ENCODE measurements at regions not wholly inside any gene's neighbourhood (a gene's known extent, or its start where the extent isn't known, plus 50 kb on each side); places are given as distances from the start of the nearest gene placed in this dataset.
"Not testable (repeated sequence)": the region's sequence is repeated elsewhere in the genome, so short reads cannot be mapped to it uniquely, and the experiment has no call there.

DNA sequence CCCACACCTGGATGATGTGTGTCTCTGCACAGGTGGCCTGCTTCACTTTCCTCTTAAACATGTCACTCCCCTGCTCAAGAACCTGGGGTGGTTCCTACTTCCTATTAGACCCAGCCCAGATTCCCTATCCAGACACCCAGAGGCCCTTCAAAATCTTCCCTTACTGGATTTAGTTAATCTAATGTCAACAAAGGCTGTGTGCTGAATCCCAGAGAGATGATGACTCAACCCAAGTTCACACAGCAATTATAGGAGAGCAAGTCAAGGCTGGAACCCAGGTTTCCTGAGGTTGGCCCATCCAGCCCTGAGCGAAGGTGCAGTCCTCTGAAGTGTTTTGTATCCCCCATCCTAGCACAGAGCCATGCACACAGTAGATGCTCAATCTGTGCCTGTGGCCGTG lies 230.5 kb upstream of the POTEB2 start:
- not testable (repeated sequence) for H3K4me1 ChIP-seq (ENCODE audit: control insufficient read depth, low read depth, low read length); H3K27me3 ChIP-seq (ENCODE audit: insufficient read depth, low read length, poor library complexity); H3K79me1 ChIP-seq (ENCODE audit: low read length); H3K4me2 ChIP-seq (ENCODE audit: low read length); H3K23ac ChIP-seq (ENCODE audit: low read length); H3K27ac ChIP-seq (ENCODE audit: low read depth, low read length); H3K4me3 ChIP-seq (ENCODE audit: low read length); H2BK15ac ChIP-seq (replicated peaks; ENCODE audit: low read depth); H3K36me3 ChIP-seq (ENCODE audit: control insufficient read depth, insufficient read depth, low read length); H3K79me2 ChIP-seq (ENCODE audit: control insufficient read depth, insufficient read depth, low read length); H4K8ac ChIP-seq (ENCODE audit: low read depth, low read length); H2AK5ac ChIP-seq (ENCODE audit: low read length); DNase-seq; H3K18ac ChIP-seq (ENCODE audit: low read length); H4K5ac ChIP-seq (ENCODE audit: low read length); H3K56ac ChIP-seq (ENCODE audit: low read length); H3K9ac ChIP-seq (ENCODE audit: low read length); H2BK120ac ChIP-seq (ENCODE audit: low read depth, low read length); H2BK5ac ChIP-seq (ENCODE audit: low read length); H3K4ac ChIP-seq (ENCODE audit: low read depth, low read length)
- WGBS (ENCODE audit: extremely low coverage, insufficient coverage, low lambda C conversion rate) = no CpG with 5 or more reads among the region's 2 CpGs

DNA sequence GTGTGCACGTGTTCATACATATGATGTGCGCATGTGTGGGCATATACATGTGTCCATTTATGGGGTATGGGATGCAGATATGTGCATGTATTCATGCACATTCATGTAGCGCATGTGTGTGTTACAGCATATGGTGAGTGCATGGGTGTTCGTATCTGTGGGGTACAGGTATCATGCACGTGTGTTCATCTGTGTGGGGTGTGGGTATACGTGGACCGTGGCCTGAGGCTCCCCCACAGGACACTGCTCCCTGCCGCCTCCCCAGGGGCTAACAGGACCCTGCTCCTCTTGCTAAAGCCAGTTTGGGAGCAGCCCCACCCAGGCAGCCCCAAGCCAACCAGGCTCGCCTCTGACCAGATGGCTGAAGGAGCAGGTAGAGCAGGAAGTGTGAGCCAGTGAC lies 213.4 kb upstream of the POTEB2 start:
- DNase-seq; H3K36me3 ChIP-seq (ENCODE audit: control insufficient read depth, insufficient read depth, low read length); H4K5ac ChIP-seq (ENCODE audit: low read length): not testable (repeated sequence)

DNA sequence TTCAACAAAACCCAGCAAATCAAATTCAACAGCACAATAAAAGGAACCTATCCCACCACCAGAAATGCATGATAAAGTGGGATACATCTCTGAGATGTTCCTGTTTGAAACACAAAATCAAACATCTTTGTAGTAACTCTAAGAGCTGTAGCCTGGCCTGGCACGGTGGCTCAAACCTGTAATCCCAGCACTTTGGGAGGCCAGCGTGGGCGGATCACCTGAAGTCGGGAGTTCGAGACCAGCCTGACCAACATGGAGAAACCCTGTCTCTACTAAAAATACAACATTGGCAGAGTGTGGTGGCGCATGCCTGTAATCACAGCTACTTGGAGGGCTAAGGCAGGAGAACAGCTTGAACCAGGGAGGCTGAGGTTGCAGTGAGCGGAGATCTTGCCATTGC lies 202.8 kb upstream of the POTEB2 start:
- not testable (repeated sequence) for H3K4me3 ChIP-seq (ENCODE audit: low read length); H4K8ac ChIP-seq (ENCODE audit: low read depth, low read length); H2BK120ac ChIP-seq (ENCODE audit: low read depth, low read length); H3K4me1 ChIP-seq (ENCODE audit: control insufficient read depth, low read depth, low read length); H3K23ac ChIP-seq (ENCODE audit: low read length); H2BK5ac ChIP-seq (ENCODE audit: low read length); H3K79me1 ChIP-seq (ENCODE audit: low read length); H3K18ac ChIP-seq (ENCODE audit: low read length); H2AK5ac ChIP-seq (ENCODE audit: low read length); H3K56ac ChIP-seq (ENCODE audit: low read length); H3K9ac ChIP-seq (ENCODE audit: low read length); H4K5ac ChIP-seq (ENCODE audit: low read length); H3K27me3 ChIP-seq (ENCODE audit: insufficient read depth, low read length, poor library complexity); H3K4ac ChIP-seq (ENCODE audit: low read depth, low read length); H3K36me3 ChIP-seq (ENCODE audit: control insufficient read depth, insufficient read depth, low read length); H3K4me2 ChIP-seq (ENCODE audit: low read length); DNase-seq; H3K79me2 ChIP-seq (ENCODE audit: control insufficient read depth, insufficient read depth, low read length); H2BK15ac ChIP-seq (replicated peaks; ENCODE audit: low read depth); H3K27ac ChIP-seq (ENCODE audit: low read depth, low read length)
- whole genome bisulfite sequencing (ENCODE audit: extremely low coverage, insufficient coverage, low lambda C conversion rate) = no CpG with 5 or more reads among the region's 7 CpGs

More for the DNA sequence above, 213.4 kb upstream of the POTEB2 start:
- not testable (repeated sequence) for H3K79me2 ChIP-seq (ENCODE audit: control insufficient read depth, insufficient read depth, low read length); H3K27ac ChIP-seq (ENCODE audit: low read depth, low read length); H3K9ac ChIP-seq (ENCODE audit: low read length); H3K4me3 ChIP-seq (ENCODE audit: low read length); H2BK120ac ChIP-seq (ENCODE audit: low read depth, low read length); H3K4ac ChIP-seq (ENCODE audit: low read depth, low read length); H3K23ac ChIP-seq (ENCODE audit: low read length); H3K18ac ChIP-seq (ENCODE audit: low read length); H3K4me1 ChIP-seq (ENCODE audit: control insufficient read depth, low read depth, low read length); H3K4me2 ChIP-seq (ENCODE audit: low read length); H2AK5ac ChIP-seq (ENCODE audit: low read length); H3K56ac ChIP-seq (ENCODE audit: low read length); H2BK15ac ChIP-seq (replicated peaks; ENCODE audit: low read depth); H2BK5ac ChIP-seq (ENCODE audit: low read length); H3K27me3 ChIP-seq (ENCODE audit: insufficient read depth, low read length, poor library complexity); H4K8ac ChIP-seq (ENCODE audit: low read depth, low read length); H3K79me1 ChIP-seq (ENCODE audit: low read length)
- WGBS (ENCODE audit: extremely low coverage, insufficient coverage, low lambda C conversion rate) = no CpG with 5 or more reads among the region's 9 CpGs

DNA sequence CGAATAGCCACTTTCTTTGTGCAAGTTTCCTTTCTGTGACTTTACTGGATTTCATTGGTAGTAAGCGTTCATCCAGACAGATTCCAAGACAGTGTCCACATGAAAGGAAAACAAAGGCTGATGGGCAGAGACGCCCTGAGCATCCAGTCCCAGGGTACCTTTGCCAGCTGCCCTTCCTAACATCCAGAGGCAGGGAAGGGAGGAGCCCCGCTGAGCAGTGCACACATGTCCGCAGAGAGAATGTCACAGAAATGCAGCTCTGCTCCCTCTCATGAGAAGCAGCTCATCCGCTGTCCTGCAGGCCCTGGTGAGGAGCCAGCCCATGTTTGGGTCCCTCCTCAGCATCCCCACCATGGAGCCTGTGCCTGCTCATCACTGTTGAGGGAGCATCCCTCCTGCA lies 197.4 kb upstream of the POTEB2 start:
- not testable (repeated sequence) for H3K9ac ChIP-seq (ENCODE audit: low read length); H3K18ac ChIP-seq (ENCODE audit: low read length); H3K27me3 ChIP-seq (ENCODE audit: insufficient read depth, low read length, poor library complexity); H3K4me2 ChIP-seq (ENCODE audit: low read length); H3K4me1 ChIP-seq (ENCODE audit: control insufficient read depth, low read depth, low read length); H3K79me2 ChIP-seq (ENCODE audit: control insufficient read depth, insufficient read depth, low read length); H4K8ac ChIP-seq (ENCODE audit: low read depth, low read length); H2BK5ac ChIP-seq (ENCODE audit: low read length); H3K56ac ChIP-seq (ENCODE audit: low read length); H4K5ac ChIP-seq (ENCODE audit: low read length); DNase-seq; H3K23ac ChIP-seq (ENCODE audit: low read length); H3K79me1 ChIP-seq (ENCODE audit: low read length); H3K36me3 ChIP-seq (ENCODE audit: control insufficient read depth, insufficient read depth, low read length); H2AK5ac ChIP-seq (ENCODE audit: low read length); H2BK120ac ChIP-seq (ENCODE audit: low read depth, low read length); H2BK15ac ChIP-seq (replicated peaks; ENCODE audit: low read depth); H3K27ac ChIP-seq (ENCODE audit: low read depth, low read length); H3K4me3 ChIP-seq (ENCODE audit: low read length); H3K4ac ChIP-seq (ENCODE audit: low read depth, low read length)
- WGBS (ENCODE audit: extremely low coverage, insufficient coverage, low lambda C conversion rate) = no CpG with 5 or more reads among the region's 6 CpGs

DNA sequence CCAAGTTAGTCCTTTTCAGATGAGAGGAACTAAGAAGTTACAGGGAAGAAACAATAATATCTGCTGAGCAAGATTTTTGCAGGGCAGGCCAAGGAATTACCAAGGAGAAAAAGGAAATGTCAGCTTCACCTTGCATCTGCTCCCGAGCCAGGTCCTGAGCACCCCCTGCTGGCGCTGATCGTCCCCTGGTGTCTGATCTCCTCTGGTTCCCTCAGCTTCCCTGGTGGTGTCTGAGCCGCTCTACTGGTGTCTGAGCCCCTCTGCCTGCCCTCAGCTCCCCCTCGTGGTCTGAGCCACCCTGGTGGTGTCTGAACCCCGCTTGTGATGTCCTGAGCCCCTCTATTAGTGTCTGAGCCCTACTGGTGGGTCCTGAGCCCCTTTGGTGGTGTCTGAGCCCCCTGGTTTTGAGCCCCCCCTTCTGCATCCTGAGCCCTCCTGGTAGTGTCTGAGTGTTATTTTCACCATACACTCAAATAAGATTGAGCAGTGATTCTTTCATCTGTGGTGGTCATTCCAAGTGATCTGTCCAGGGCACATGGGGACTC lies 196.6 kb upstream of the POTEB2 start:
- not testable (repeated sequence) for H2AK5ac ChIP-seq (ENCODE audit: low read length); H4K8ac ChIP-seq (ENCODE audit: low read depth, low read length); H2BK15ac ChIP-seq (replicated peaks; ENCODE audit: low read depth); H3K56ac ChIP-seq (ENCODE audit: low read length); H3K79me1 ChIP-seq (ENCODE audit: low read length); H4K5ac ChIP-seq (ENCODE audit: low read length); H3K27me3 ChIP-seq (ENCODE audit: insufficient read depth, low read length, poor library complexity); H3K4ac ChIP-seq (ENCODE audit: low read depth, low read length); H3K4me3 ChIP-seq (ENCODE audit: low read length); H3K23ac ChIP-seq (ENCODE audit: low read length); DNase-seq; H3K4me2 ChIP-seq (ENCODE audit: low read length); H3K79me2 ChIP-seq (ENCODE audit: control insufficient read depth, insufficient read depth, low read length); H3K4me1 ChIP-seq (ENCODE audit: control insufficient read depth, low read depth, low read length); H3K36me3 ChIP-seq (ENCODE audit: control insufficient read depth, insufficient read depth, low read length); H2BK5ac ChIP-seq (ENCODE audit: low read length); H3K9ac ChIP-seq (ENCODE audit: low read length); H3K18ac ChIP-seq (ENCODE audit: low read length); H3K27ac ChIP-seq (ENCODE audit: low read depth, low read length); H2BK120ac ChIP-seq (ENCODE audit: low read depth, low read length)
- no CpG with 5 or more reads among the region's 6 CpGs for WGBS (ENCODE audit: extremely low coverage, insufficient coverage, low lambda C conversion rate)

DNA sequence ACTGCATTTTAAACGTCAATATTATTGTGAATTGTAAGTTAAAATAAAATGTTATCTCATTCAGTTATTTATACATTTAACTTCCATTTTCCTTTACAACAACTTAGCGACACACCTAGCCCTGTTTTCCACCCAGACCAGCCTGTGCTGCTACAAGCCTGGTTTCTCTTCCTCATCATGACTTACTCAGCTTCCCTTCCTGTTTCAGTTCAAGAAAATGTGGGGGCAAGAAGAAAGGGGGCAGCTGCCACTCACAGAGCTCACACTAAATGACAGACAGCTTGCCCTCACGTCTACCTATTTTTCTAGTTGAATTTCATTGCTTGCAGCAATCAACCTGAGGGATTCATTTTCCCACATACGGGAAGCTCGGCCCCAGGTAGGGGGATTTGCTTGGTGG lies 185.8 kb upstream of the POTEB2 start:
- not testable (repeated sequence) for H3K9ac ChIP-seq (ENCODE audit: low read length); H4K5ac ChIP-seq (ENCODE audit: low read length); H3K4ac ChIP-seq (ENCODE audit: low read depth, low read length); DNase-seq; H2BK15ac ChIP-seq (replicated peaks; ENCODE audit: low read depth); H3K79me2 ChIP-seq (ENCODE audit: control insufficient read depth, insufficient read depth, low read length); H4K8ac ChIP-seq (ENCODE audit: low read depth, low read length); H3K27ac ChIP-seq (ENCODE audit: low read depth, low read length); H3K4me3 ChIP-seq (ENCODE audit: low read length); H3K56ac ChIP-seq (ENCODE audit: low read length); H3K79me1 ChIP-seq (ENCODE audit: low read length); H3K4me1 ChIP-seq (ENCODE audit: control insufficient read depth, low read depth, low read length); H2BK5ac ChIP-seq (ENCODE audit: low read length); H2AK5ac ChIP-seq (ENCODE audit: low read length); H3K36me3 ChIP-seq (ENCODE audit: control insufficient read depth, insufficient read depth, low read length); H3K4me2 ChIP-seq (ENCODE audit: low read length); H3K27me3 ChIP-seq (ENCODE audit: insufficient read depth, low read length, poor library complexity); H2BK120ac ChIP-seq (ENCODE audit: low read depth, low read length); H3K18ac ChIP-seq (ENCODE audit: low read length); H3K23ac ChIP-seq (ENCODE audit: low read length)
- no CpG with 5 or more reads among the region's 5 CpGs for WGBS (ENCODE audit: extremely low coverage, insufficient coverage, low lambda C conversion rate)
